ENCODE measurements at regions not wholly inside any gene's neighbourhood (a gene's known extent, or its start where the extent isn't known, plus 50 kb on each side); places are given as distances from the start of the nearest gene placed in this dataset.
A peak's percentile ranks its signal among the peaks of the same experiment; 100 is the strongest.

GRCh38 chr3:57009802-57010201, 50.7 kb upstream of the SPATA12 start:
- Histone ChIP-seq H3K4me1 (peaks cover 66% of the 10 kb centered on the region), H3K27ac (peak overlapping the region; percentile 95)
- WGBS, result 92% methylated on average over 7 of the region's 7 CpGs

GRCh38 chr3:57009367-57009766, 51.1 kb upstream of the SPATA12 start:
- H3K4me1 ChIP-seq, result peaks cover 69% of the 10 kb centered on the region
- H3K4me3 ChIP-seq, result no peak overlapping the region
- no peak for TF ChIP-seq EP300 (IDR thresholded peaks at IDR 0.05)
- TF ChIP-seq CTCF (IDR thresholded peaks at IDR 0.05), result no peak
- no peak for TF ChIP-seq POLR2AphosphoS5 (IDR thresholded peaks at IDR 0.05)
- no peak for TF ChIP-seq POLR2A (IDR thresholded peaks at IDR 0.05)
- H3K27me3 ChIP-seq, result no peaks in the 10 kb centered on the region
- H3K27ac ChIP-seq, result peak overlapping the region; percentile 95
- WGBS, result 64% methylated on average over 7 of the region's 7 CpGs
- no peaks in the 10 kb centered on the region for H3K9me3 ChIP-seq
- no peak for DNase-seq (ENCODE audit: low spot score in 2 of 2)
- H3K36me3 ChIP-seq, result no peaks in the 10 kb centered on the region

More at GRCh38 chr3:57009802-57010201, 50.7 kb upstream of the SPATA12 start:
- no peaks in the 10 kb centered on the region for H3K36me3 ChIP-seq
- DNase-seq (ENCODE audit: low spot score in 2 of 2), result no peak
- no peak overlapping the region for H3K4me3 ChIP-seq
- H3K27me3 ChIP-seq, result no peaks in the 10 kb centered on the region
- TF ChIP-seq EP300 (IDR thresholded peaks at IDR 0.05), result no peak
- no peak for TF ChIP-seq POLR2A (IDR thresholded peaks at IDR 0.05)
- no peak for TF ChIP-seq CTCF (IDR thresholded peaks at IDR 0.05)
- TF ChIP-seq POLR2AphosphoS5 (IDR thresholded peaks at IDR 0.05), result no peak
- no peaks in the 10 kb centered on the region for H3K9me3 ChIP-seq

- WGBS, result 19% methylated on average over 18 of the region's 18 CpGs
- DNase-seq (ENCODE audit: low spot score in 2 of 2), result peak; percentile 87 to 91
- H3K4me3 ChIP-seq, result peak overlapping the region; percentile 11
- no peaks in the 10 kb centered on the region for H3K9me3 ChIP-seq
- TF ChIP-seq CTCF (IDR thresholded peaks at IDR 0.05) (no peak), EP300 (IDR thresholded peaks at IDR 0.05) (no peak), POLR2A (IDR thresholded peaks at IDR 0.05) (no peak), POLR2AphosphoS5 (IDR thresholded peaks at IDR 0.05) (peak in 1 of 3 donors; percentile 56)
- no peaks in the 10 kb centered on the region for H3K27me3 ChIP-seq
- H3K36me3 ChIP-seq, result no peaks in the 10 kb centered on the region
- peaks cover 80% of the 10 kb centered on the region for H3K4me1 ChIP-seq
- H3K27ac ChIP-seq, result peak overlapping the region; percentile 95
Observed at GRCh38 chr3:57007521-57008460, 52.7 kb upstream of the SPATA12 start.

GRCh38 chr3:57006949-57007419, 53.5 kb upstream of the SPATA12 start:
- Histone ChIP-seq H3K27me3 (no peaks in the 10 kb centered on the region), H3K36me3 (no peaks in the 10 kb centered on the region), H3K27ac (peak overlapping the region; percentile 95), H3K9me3 (no peaks in the 10 kb centered on the region), H3K4me1 (peaks cover 80% of the 10 kb centered on the region), H3K4me3 (peak overlapping the region; percentile 11)
- TF ChIP-seq EP300 (IDR thresholded peaks at IDR 0.05), result no peak
- peak in 1 of 2 donors; percentile 28 for TF ChIP-seq CTCF (IDR thresholded peaks at IDR 0.05)
- TF ChIP-seq POLR2AphosphoS5 (IDR thresholded peaks at IDR 0.05), result peak; percentile 12 to 88 (median 26)
- WGBS, result 26% methylated on average over 7 of the region's 7 CpGs
- DNase-seq (ENCODE audit: low spot score in 2 of 2), result no peak

- no peak overlapping the region for H3K4me3 ChIP-seq
- no peaks in the 10 kb centered on the region for H3K9me3 ChIP-seq
- no peaks in the 10 kb centered on the region for H3K36me3 ChIP-seq
- H3K4me1 ChIP-seq, result peaks cover 74% of the 10 kb centered on the region
- H3K27ac ChIP-seq, result peak overlapping the region; percentile 95
- 38% methylated on average over 11 of the region's 11 CpGs for WGBS
- no peaks in the 10 kb centered on the region for H3K27me3 ChIP-seq
- DNase-seq (ENCODE audit: low spot score in 2 of 2), result no peak
- TF ChIP-seq POLR2AphosphoS5 (IDR thresholded peaks at IDR 0.05) (no peak), POLR2A (IDR thresholded peaks at IDR 0.05) (no peak), CTCF (IDR thresholded peaks at IDR 0.05) (no peak), EP300 (IDR thresholded peaks at IDR 0.05) (no peak)
Observed at GRCh38 chr3:57006179-57006657, 54.2 kb upstream of the SPATA12 start.

All from suprapubic skin (tissue), 4 donors.